ENCODE measurements at regions not wholly inside any gene's neighbourhood (a gene's known extent, or its start where the extent isn't known, plus 50 kb on each side); places are given as distances from the start of the nearest gene placed in this dataset. TPM values are rescaled to one million over a fixed set of nuclear protein-coding genes. Genes with fewer than 3 reads are reported as not detected.

DNA sequence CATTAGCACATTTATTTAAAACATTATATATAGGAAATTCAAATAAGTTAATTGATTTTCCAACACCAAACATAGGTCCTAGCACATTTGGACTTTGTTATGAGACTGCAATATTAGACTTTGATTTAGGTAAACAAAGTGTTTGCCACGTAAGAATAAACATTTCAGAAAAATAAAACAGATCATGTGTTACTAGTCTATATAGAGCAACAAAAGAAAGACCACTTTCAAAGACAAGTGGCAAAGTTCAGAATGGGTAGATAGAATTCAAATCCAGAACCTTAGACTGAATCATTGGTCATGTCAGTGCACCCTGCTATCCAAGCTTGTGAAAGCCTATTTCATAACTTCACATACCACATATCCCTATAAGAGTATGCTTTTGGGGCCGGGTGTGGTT is 66.7 kb upstream of the PRR20A start:
- Histone ChIP-seq H4K20me1 (ENCODE audit: insufficient read depth, low read length) (no peaks in the 10 kb centered on the region), H3K9me2 (ENCODE audit: insufficient read depth, low read length) (no peaks in the 10 kb centered on the region), H2AFZ (ENCODE audit: low read length) (no peak overlapping the region), H3K4me2 (ENCODE audit: low read length) (no peak overlapping the region), H3K36me3 (ENCODE audit: insufficient read depth, low read length) (no peaks in the 10 kb centered on the region), H3K9me3 (ENCODE audit: low read length) (0 out of 2 replicates have a peak, but pooled peaks cover 5% of the 10 kb centered on the region), H3K4me3 (ENCODE audit: low read depth, low read length, poor library complexity, severe bottlenecking) (no peak overlapping the region), H3K4me1 (ENCODE audit: insufficient read depth, low read length, poor library complexity, severe bottlenecking) (no peaks in the 10 kb centered on the region), H3K79me2 (ENCODE audit: insufficient read depth, low read depth, low read length) (no peaks in the 10 kb centered on the region), H3K27ac (ENCODE audit: low read depth, low read length, poor library complexity, severe bottlenecking) (no peak overlapping the region)
- intact Hi-C loops (cut with micrococcal nuclease; ENCODE audit: unreplicated experiment): no loop called here
- POLR2A ChIA-PET: interaction anchor here (0.7 to 0.8 kb wide), 2 partner anchors 104 to 307 kb away, joined by 3 to 5 read pairs; no protein-coding TSS in a partner anchor
- TF ChIP-seq, protein P1, sequence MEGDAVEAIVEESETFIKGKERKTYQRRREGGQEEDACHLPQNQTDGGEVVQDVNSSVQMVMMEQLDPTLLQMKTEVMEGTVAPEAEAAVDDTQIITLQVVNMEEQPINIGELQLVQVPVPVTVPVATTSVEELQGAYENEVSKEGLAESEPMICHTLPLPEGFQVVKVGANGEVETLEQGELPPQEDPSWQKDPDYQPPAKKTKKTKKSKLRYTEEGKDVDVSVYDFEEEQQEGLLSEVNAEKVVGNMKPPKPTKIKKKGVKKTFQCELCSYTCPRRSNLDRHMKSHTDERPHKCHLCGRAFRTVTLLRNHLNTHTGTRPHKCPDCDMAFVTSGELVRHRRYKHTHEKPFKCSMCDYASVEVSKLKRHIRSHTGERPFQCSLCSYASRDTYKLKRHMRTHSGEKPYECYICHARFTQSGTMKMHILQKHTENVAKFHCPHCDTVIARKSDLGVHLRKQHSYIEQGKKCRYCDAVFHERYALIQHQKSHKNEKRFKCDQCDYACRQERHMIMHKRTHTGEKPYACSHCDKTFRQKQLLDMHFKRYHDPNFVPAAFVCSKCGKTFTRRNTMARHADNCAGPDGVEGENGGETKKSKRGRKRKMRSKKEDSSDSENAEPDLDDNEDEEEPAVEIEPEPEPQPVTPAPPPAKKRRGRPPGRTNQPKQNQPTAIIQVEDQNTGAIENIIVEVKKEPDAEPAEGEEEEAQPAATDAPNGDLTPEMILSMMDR (conservative IDR thresholded peaks at IDR 0.05; ENCODE audit: low read length): no peak
- TF ChIP-seq EZH2phosphoT487 (IDR thresholded peaks at IDR 0.05; ENCODE audit: borderline replicate concordance, low read depth, low read length): no peak
- BruUV-seq (replicated peaks): no TSS peak
- CTCF ChIA-PET (ENCODE audit: unreplicated experiment): no interaction called here
- DNase-seq (ENCODE audit: low spot score): no peak

DNA sequence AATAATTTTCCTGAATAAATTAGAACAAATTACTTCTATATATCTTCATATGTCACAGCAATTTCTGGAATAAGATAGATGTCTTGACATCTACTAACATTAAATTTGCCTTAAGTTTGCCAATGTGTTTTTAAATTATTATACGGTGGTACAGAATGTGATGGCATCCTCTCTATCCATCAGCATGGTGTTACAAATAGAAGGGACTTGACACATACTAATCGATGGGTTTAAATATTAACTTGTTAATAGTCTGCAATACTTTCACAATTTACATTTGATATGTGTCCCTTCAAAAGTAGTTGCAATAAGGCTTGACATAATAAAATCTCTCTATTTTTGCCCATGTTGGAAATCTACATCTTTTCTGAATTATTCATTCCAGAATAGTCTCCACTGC is 65.1 kb upstream of the PRR20A start:
- H3K27ac ChIP-seq (ENCODE audit: low read depth, low read length, poor library complexity, severe bottlenecking): no peak overlapping the region
- H3K79me2 ChIP-seq (ENCODE audit: insufficient read depth, low read depth, low read length): no peaks in the 10 kb centered on the region
- no peak for DNase-seq (ENCODE audit: low spot score)
- CTCF ChIA-PET (ENCODE audit: unreplicated experiment): no interaction called here
- no peaks in the 10 kb centered on the region for H4K20me1 ChIP-seq (ENCODE audit: insufficient read depth, low read length)
- no peak overlapping the region for H2AFZ ChIP-seq (ENCODE audit: low read length)
- H3K9me3 ChIP-seq (ENCODE audit: low read length): 0 out of 2 replicates have a peak, but pooled peaks cover 5% of the 10 kb centered on the region
- no peak overlapping the region for H3K4me2 ChIP-seq (ENCODE audit: low read length)
- H3K9me2 ChIP-seq (ENCODE audit: insufficient read depth, low read length): no peaks in the 10 kb centered on the region
- TF ChIP-seq, protein P1 (conservative IDR thresholded peaks at IDR 0.05; ENCODE audit: low read length): no peak
- no peaks in the 10 kb centered on the region for H3K36me3 ChIP-seq (ENCODE audit: insufficient read depth, low read length)
- H3K4me1 ChIP-seq (ENCODE audit: insufficient read depth, low read length, poor library complexity, severe bottlenecking): no peaks in the 10 kb centered on the region
- H3K4me3 ChIP-seq (ENCODE audit: low read depth, low read length, poor library complexity, severe bottlenecking): no peak overlapping the region
- POLR2A ChIA-PET: no interaction called here
- no TSS peak for BruUV-seq (replicated peaks)
- intact Hi-C loops (cut with micrococcal nuclease; ENCODE audit: unreplicated experiment): no loop called here

DNA sequence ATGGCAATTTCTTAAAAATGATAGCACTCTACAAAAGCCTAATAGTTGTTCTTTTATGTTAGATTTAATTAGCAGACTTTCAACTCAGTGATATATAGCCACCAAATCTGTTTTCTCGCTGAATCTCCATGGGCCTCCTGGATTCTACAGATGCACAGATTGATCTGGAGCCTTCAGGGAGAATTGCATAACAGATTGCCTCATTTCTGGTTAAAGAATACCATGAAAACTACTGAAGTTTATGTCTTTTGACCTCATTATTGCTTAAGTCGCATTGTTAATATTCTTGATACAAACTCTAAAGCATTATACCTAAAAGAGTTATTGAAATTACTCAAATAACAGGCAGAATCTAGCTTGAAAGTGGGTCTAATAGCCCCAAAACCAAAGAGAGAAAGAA is 53.7 kb upstream of the PRR20A start:
- BruUV-seq (replicated peaks): no TSS peak

More for the DNA sequence above, 53.7 kb upstream of the PRR20A start:
- Histone ChIP-seq H3K9me3 (ENCODE audit: low read length) (no peaks in the 10 kb centered on the region), H3K4me2 (ENCODE audit: low read length) (no peak overlapping the region), H3K79me2 (ENCODE audit: insufficient read depth, low read depth, low read length) (no peaks in the 10 kb centered on the region), H4K20me1 (ENCODE audit: insufficient read depth, low read length) (no peaks in the 10 kb centered on the region), H2AFZ (ENCODE audit: low read length) (no peak overlapping the region), H3K27ac (ENCODE audit: low read depth, low read length, poor library complexity, severe bottlenecking) (no peak overlapping the region), H3K4me1 (ENCODE audit: insufficient read depth, low read length, poor library complexity, severe bottlenecking) (no peaks in the 10 kb centered on the region), H3K4me3 (ENCODE audit: low read depth, low read length, poor library complexity, severe bottlenecking) (no peak overlapping the region), H3K36me3 (ENCODE audit: insufficient read depth, low read length) (no peaks in the 10 kb centered on the region), H3K9me2 (ENCODE audit: insufficient read depth, low read length) (no peaks in the 10 kb centered on the region)
- TF ChIP-seq EZH2phosphoT487 (IDR thresholded peaks at IDR 0.05; ENCODE audit: borderline replicate concordance, low read depth, low read length): no peak
- TF ChIP-seq, protein P1 (conservative IDR thresholded peaks at IDR 0.05; ENCODE audit: low read length): no peak
- intact Hi-C loops (cut with micrococcal nuclease; ENCODE audit: unreplicated experiment): no loop called here
- ChIA-PET POLR2A (no interaction called here), CTCF (ENCODE audit: unreplicated experiment) (no interaction called here)
- DNase-seq (ENCODE audit: low spot score): no peak

Small RNA genes in the stretch of these regions (microRNA-seq; reads per million reads assigned to microRNA genes)
- gene MIR1297 (ENCODE audit: borderline replicate concordance) (not detected), gene MIR5007 (ENCODE audit: borderline replicate concordance) (not detected)

Small RNA genes in the stretch of these regions (small RNA-seq; reads per million reads assigned to genes)
- gene MIR5007 (not detected), gene RF02271 (not detected)
